SK-N-SH treated with all-trans-retinoic acid at 6 μM for 48 hours (cell line): ENCODE measurements at regions not wholly inside any gene's neighbourhood (a gene's known extent, or its start where the extent isn't known, plus 50 kb on each side); places are given as distances from the start of the nearest gene placed in this dataset.

Experiments
- ATAC-seq: fragments of 200-7000 bp; cut with Tn5 transposase; 3 replicates; pipeline ENCODE4 v1.9.1; 2020; ENCODE audit warnings: mild to moderate bottlenecking, moderate library complexity
- ARNTL ChIP-seq: fragments of 450-650 bp; formaldehyde crosslinking; IDR thresholded peaks from 2 replicates; pipeline ENCODE4 v1.5.0; 2020; ENCODE audit warnings: low read depth, mild to moderate bottlenecking, moderate library complexity, borderline replicate concordance
- BACH2 ChIP-seq: fragments of 250-450 bp; sonication (Bioruptor Pico); IDR thresholded peaks from 2 replicates; pipeline ENCODE4 v1.9.0; 2021; ENCODE audit warnings: mild to moderate bottlenecking, borderline replicate concordance
- CREB5 ChIP-seq: fragments of 250-450 bp; sonication (Bioruptor Pico); IDR thresholded peaks from 2 replicates; pipeline ENCODE4 v1.5.1; 2020; ENCODE audit warnings: low read depth, mild to moderate bottlenecking, moderate library complexity
- CSDC2 ChIP-seq: fragments of 250-450 bp; sonication (Bioruptor Pico); IDR thresholded peaks from 2 replicates; pipeline ENCODE4 v1.5.0; 2020; ENCODE audit warnings: mild to moderate bottlenecking, moderate library complexity
- ESRRG ChIP-seq: fragments of 250-450 bp; sonication (Bioruptor Pico); IDR thresholded peaks from 2 replicates; pipeline ENCODE4 v1.6.1; 2021; ENCODE audit warnings: mild to moderate bottlenecking
- GLIS3 ChIP-seq: fragments of 250-450 bp; sonication (Bioruptor Pico); IDR thresholded peaks from 2 replicates; pipeline ENCODE4 v1.5.0; 2020; ENCODE audit warnings: mild to moderate bottlenecking, moderate library complexity
- ISL1 ChIP-seq: fragments of 250-450 bp; sonication (Bioruptor Pico); IDR thresholded peaks from 2 replicates; pipeline ENCODE4 v2.1.2; 2022; ENCODE audit warnings: mild to moderate bottlenecking, moderate library complexity
- OSR1 ChIP-seq: fragments of 250-450 bp; sonication (Bioruptor Pico); IDR thresholded peaks from 2 replicates; pipeline ENCODE4 v1.8.0; 2022; ENCODE audit warnings: moderate library complexity, mild to moderate bottlenecking, inconsistent platforms
- RARB ChIP-seq: fragments of 250-450 bp; sonication (Bioruptor Pico); IDR thresholded peaks from 2 replicates; pipeline ENCODE4 v1.8.0; 2021; ENCODE audit warnings: mild to moderate bottlenecking, moderate library complexity
- SNAI2 ChIP-seq: fragments of 250-450 bp; sonication (Bioruptor Pico); IDR thresholded peaks from 2 replicates; pipeline ENCODE4 v1.5.0; 2020; ENCODE audit warnings: mild to moderate bottlenecking, moderate library complexity
- TCF4 ChIP-seq: fragments of 250-450 bp; sonication (Bioruptor Pico); IDR thresholded peaks from 2 replicates; pipeline ENCODE4 v1.8.0; 2021; ENCODE audit warnings: mild to moderate bottlenecking, moderate library complexity, borderline replicate concordance
- TOX ChIP-seq: fragments of 250-450 bp; sonication (Bioruptor Pico); IDR thresholded peaks from 2 replicates; pipeline ENCODE4 v1.8.0; 2021; ENCODE audit warnings: mild to moderate bottlenecking, moderate library complexity, borderline replicate concordance
- ZC3H10 ChIP-seq: fragments of 250-450 bp; sonication (Bioruptor Pico); IDR thresholded peaks from 2 replicates; pipeline ENCODE4 v1.5.1; 2021; ENCODE audit warnings: mild to moderate bottlenecking, moderate library complexity
- ZFP3 ChIP-seq: fragments of 250-450 bp; sonication (Bioruptor Pico); IDR thresholded peaks from 2 replicates; pipeline ENCODE4 v1.5.0; 2020; ENCODE audit warnings: mild to moderate bottlenecking, moderate library complexity
- ZNF565 ChIP-seq: fragments of 450-650 bp; formaldehyde crosslinking; conservative IDR thresholded peaks from 2 replicates; pipeline ENCODE4 v1.5.0; 2020; ENCODE audit warnings: low read depth, mild to moderate bottlenecking, moderate library complexity
- ZNF8 ChIP-seq: fragments of 450-650 bp; formaldehyde crosslinking; IDR thresholded peaks from 2 replicates; pipeline ENCODE4 v1.5.0; 2020; ENCODE audit warnings: mild to moderate bottlenecking, moderate library complexity
- TF ChIP-seq, protein P1 (sequence below): fragments of 250-450 bp; sonication (Bioruptor Pico); IDR thresholded peaks from 2 replicates; pipeline ENCODE4 v1.5.1; 2021; ENCODE audit warnings: mild to moderate bottlenecking, moderate library complexity
- TF ChIP-seq, protein P2 (sequence below): fragments of 250-450 bp; sonication (Bioruptor Pico); IDR thresholded peaks from 2 replicates; pipeline ENCODE4 v1.8.0; 2021; ENCODE audit warnings: low read depth, mild to moderate bottlenecking, moderate library complexity, borderline replicate concordance
- TF ChIP-seq, protein P3 (sequence below): fragments of 250-450 bp; sonication (Bioruptor Pico); IDR thresholded peaks from 2 replicates; pipeline ENCODE4 v1.5.0; 2020; ENCODE audit warnings: mild to moderate bottlenecking, moderate library complexity

DNA sequence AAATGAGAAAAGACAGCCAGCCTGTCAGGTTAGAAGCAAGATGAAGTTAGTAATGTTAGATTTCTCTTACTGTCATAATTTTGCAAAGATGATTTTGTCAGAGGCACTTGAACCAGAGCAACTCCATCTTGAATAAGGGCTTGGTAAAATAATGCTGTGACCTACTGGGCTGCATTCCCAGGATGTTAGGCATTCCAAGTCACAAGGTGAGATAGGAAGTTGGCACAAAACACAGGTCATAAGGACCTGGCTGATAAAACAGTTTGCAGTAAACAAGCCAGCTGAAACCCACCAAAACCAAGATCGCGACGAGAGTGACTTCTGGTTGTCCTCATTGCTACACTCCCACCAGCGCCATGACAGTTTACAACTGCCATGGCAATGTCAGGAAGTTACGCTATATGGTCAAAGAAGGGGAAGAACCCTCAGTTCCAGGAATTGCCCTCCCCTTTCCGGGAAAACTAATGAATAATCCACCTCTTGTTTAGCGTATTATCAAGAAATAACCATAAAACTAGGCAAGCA is 1313.5 kb upstream of the TMEM132C start:
- no peak for ATAC-seq
- TF ChIP-seq BACH2 (CRISPR knock-in tag), result no peak
- no peak for TF ChIP-seq ZC3H10 (CRISPR knock-in tag)
- TF ChIP-seq ESRRG (CRISPR knock-in tag), result no peak
- TF ChIP-seq CSDC2 (CRISPR knock-in tag), result no peak
- TF ChIP-seq RARB (CRISPR knock-in tag), result no peak
- TF ChIP-seq GLIS3 (CRISPR knock-in tag), result no peak
- no peak for TF ChIP-seq OSR1 (CRISPR knock-in tag)
- no peak for TF ChIP-seq TCF4 (CRISPR knock-in tag)
- TF ChIP-seq, protein P1, sequence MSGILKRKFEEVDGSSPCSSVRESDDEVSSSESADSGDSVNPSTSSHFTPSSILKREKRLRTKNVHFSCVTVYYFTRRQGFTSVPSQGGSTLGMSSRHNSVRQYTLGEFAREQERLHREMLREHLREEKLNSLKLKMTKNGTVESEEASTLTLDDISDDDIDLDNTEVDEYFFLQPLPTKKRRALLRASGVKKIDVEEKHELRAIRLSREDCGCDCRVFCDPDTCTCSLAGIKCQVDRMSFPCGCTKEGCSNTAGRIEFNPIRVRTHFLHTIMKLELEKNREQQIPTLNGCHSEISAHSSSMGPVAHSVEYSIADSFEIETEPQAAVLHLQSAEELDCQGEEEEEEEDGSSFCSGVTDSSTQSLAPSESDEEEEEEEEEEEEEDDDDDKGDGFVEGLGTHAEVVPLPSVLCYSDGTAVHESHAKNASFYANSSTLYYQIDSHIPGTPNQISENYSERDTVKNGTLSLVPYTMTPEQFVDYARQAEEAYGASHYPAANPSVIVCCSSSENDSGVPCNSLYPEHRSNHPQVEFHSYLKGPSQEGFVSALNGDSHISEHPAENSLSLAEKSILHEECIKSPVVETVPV (CRISPR knock-in tag), result no peak
- TF ChIP-seq, protein P2, sequence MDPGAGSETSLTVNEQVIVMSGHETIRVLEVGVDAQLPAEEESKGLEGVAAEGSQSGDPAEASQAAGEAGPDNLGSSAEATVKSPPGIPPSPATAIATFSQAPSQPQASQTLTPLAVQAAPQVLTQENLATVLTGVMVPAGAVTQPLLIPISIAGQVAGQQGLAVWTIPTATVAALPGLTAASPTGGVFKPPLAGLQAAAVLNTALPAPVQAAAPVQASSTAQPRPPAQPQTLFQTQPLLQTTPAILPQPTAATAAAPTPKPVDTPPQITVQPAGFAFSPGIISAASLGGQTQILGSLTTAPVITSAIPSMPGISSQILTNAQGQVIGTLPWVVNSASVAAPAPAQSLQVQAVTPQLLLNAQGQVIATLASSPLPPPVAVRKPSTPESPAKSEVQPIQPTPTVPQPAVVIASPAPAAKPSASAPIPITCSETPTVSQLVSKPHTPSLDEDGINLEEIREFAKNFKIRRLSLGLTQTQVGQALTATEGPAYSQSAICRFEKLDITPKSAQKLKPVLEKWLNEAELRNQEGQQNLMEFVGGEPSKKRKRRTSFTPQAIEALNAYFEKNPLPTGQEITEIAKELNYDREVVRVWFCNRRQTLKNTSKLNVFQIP, result no peak
- TF ChIP-seq TOX (CRISPR knock-in tag), result no peak
- TF ChIP-seq ISL1, result no peak
- no peak for TF ChIP-seq ZNF565 (CRISPR knock-in tag)
- no peak for TF ChIP-seq CREB5 (CRISPR knock-in tag)
- no peak for TF ChIP-seq SNAI2

DNA sequence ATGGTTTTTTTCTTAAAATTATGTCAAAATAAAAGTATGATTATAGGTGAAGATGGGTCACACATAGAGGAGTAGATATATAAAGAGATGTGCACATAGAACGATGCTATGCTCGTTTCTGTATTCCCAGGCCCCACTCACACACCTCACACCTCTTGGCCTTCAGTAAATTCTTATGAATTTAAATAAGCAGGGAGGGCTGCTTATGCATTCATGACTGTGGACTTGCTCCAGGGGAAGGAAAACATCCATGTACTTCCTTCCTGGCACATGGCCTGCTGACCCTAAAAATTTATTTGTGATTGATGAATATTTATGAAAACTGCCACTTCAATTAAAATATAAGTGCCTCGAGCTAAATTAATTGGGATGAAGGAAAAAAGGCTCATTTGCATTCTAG is 1306.7 kb upstream of the TMEM132C start:
- no peak for ATAC-seq
- TF ChIP-seq SNAI2 (no peak), TCF4 (CRISPR knock-in tag) (no peak), ZNF8 (CRISPR knock-in tag) (no peak), ZFP3 (CRISPR knock-in tag) (no peak), GLIS3 (CRISPR knock-in tag) (no peak), CREB5 (CRISPR knock-in tag) (no peak), ISL1 (no peak), ARNTL (CRISPR knock-in tag) (no peak), ESRRG (CRISPR knock-in tag) (no peak), OSR1 (CRISPR knock-in tag) (no peak), ZNF565 (CRISPR knock-in tag) (no peak), ZC3H10 (CRISPR knock-in tag) (no peak), RARB (CRISPR knock-in tag) (no peak), CSDC2 (CRISPR knock-in tag) (no peak), TOX (CRISPR knock-in tag) (no peak)
- TF ChIP-seq, protein P3, sequence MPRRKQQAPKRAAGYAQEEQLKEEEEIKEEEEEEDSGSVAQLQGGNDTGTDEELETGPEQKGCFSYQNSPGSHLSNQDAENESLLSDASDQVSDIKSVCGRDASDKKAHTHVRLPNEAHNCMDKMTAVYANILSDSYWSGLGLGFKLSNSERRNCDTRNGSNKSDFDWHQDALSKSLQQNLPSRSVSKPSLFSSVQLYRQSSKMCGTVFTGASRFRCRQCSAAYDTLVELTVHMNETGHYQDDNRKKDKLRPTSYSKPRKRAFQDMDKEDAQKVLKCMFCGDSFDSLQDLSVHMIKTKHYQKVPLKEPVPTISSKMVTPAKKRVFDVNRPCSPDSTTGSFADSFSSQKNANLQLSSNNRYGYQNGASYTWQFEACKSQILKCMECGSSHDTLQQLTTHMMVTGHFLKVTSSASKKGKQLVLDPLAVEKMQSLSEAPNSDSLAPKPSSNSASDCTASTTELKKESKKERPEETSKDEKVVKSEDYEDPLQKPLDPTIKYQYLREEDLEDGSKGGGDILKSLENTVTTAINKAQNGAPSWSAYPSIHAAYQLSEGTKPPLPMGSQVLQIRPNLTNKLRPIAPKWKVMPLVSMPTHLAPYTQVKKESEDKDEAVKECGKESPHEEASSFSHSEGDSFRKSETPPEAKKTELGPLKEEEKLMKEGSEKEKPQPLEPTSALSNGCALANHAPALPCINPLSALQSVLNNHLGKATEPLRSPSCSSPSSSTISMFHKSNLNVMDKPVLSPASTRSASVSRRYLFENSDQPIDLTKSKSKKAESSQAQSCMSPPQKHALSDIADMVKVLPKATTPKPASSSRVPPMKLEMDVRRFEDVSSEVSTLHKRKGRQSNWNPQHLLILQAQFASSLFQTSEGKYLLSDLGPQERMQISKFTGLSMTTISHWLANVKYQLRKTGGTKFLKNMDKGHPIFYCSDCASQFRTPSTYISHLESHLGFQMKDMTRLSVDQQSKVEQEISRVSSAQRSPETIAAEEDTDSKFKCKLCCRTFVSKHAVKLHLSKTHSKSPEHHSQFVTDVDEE (CRISPR knock-in tag), result no peak
- TF ChIP-seq, protein P1 (CRISPR knock-in tag), result no peak
- TF ChIP-seq, all 23 proteins: peak for 0

DNA sequence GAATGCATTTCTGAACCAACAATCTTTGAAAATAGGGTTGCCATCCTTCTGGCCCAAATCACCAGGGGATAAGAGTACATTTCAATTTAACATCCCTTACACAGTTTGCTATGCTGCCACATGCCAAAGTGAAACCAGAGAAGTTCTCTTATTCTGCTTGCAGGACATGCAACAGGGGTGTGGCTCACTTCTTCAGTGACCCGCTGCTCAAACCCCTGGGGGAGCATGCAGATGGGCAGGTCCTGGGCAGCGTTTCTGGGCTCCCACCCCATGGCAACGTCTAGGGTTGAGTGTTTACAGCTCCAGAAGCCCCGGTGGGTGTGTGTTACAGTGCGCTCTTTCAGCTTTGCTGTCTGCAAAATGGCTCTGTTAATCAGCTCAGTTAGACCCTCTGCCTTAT is 1306.3 kb upstream of the TMEM132C start:
- ATAC-seq, result no peak
- TF ChIP-seq, protein P2, result no peak
- no peak for TF ChIP-seq ISL1
- no peak for TF ChIP-seq CREB5 (CRISPR knock-in tag)
- TF ChIP-seq, protein P3 (CRISPR knock-in tag), result no peak
